ENCODE measurements at regions not wholly inside any gene's neighbourhood (a gene's known extent, or its start where the extent isn't known, plus 50 kb on each side); places are given as distances from the start of the nearest gene placed in this dataset.
"Not testable (repeated sequence)": the region's sequence is repeated elsewhere in the genome, so short reads cannot be mapped to it uniquely, and the experiment has no call there.

- Histone ChIP-seq H3K27me3 (replicated peaks in 1 of 2; ENCODE audit: control insufficient read depth in 2 of 2, extremely low read depth in 1 of 2, insufficient read depth in 2 of 2, low read length in 1 of 2) (peaks cover 0 to 11% of the 10 kb centered on the region in 2 experiments), H3K4me1 (ENCODE audit: control insufficient read depth in 1 of 2, extremely low read depth in 1 of 2, insufficient read depth in 2 of 2, low read length in 2 of 2) (peaks cover 31 to 54% of the 10 kb centered on the region in 2 experiments), H3K36me3 (ENCODE audit: control insufficient read depth in 2 of 2, extremely low read depth in 1 of 2, insufficient read depth in 1 of 2, low read length in 1 of 2) (no peaks in the 10 kb centered on the region), H3K27ac (ENCODE audit: low read length) (no peak overlapping the region), H3K9me3 (peaks cover 2% of the 10 kb centered on the region), H3K4me3 (ENCODE audit: control insufficient read depth in 1 of 2, extremely low read depth in 1 of 2, low read length in 1 of 2) (no peak overlapping the region)
- Mint-ChIP-seq H3K27me3 (peaks cover 0 to 1% of the 10 kb centered on the region in 2 donors), H3K9me3 (peaks cover 0 to 12% (median 2%) of the 10 kb centered on the region in 3 donors), H3K36me3 (no peaks in the 10 kb centered on the region), H3K4me1 (peaks cover 65 to 67% (median 66%) of the 10 kb centered on the region in 3 donors), H3K4me3 (peak overlapping the region in 1 of 3 donors; percentile 77), H3K27ac (peak overlapping the region; percentile 96 to 99)
- no peak for ATAC-seq (replicated peaks in 1 of 4)
- CTCF ChIA-PET = interaction anchor here in 1 of 2 donors (0.6 kb wide), 1 partner anchor 597 kb away, joined by 3 read pairs; no protein-coding TSS in a partner anchor
- no peak for DNase-seq
- WGBS (ENCODE audit: insufficient coverage) = 72% methylated on average over 2 of the region's 7 CpGs
- POLR2A ChIA-PET = interaction anchor here in 1 of 2 donors (0.6 kb wide), 1 partner anchor 66 kb away, joined by 4 read pairs; no protein-coding TSS in a partner anchor
Measured at GRCh38 chr1:8151647-8152046, 125.5 kb upstream of the ERRFI1 start.

GRCh38 chr1:8149756-8150155 is 123.6 kb upstream of the ERRFI1 start:
- H3K27me3 ChIP-seq (replicated peaks in 1 of 2; ENCODE audit: control insufficient read depth in 2 of 2, extremely low read depth in 1 of 2, insufficient read depth in 2 of 2, low read length in 1 of 2); H3K27me3 Mint-ChIP-seq; H3K9me3 ChIP-seq; POLR2A ChIA-PET; H3K36me3 ChIP-seq (ENCODE audit: control insufficient read depth in 2 of 2, extremely low read depth in 1 of 2, insufficient read depth in 1 of 2, low read length in 1 of 2); H3K36me3 Mint-ChIP-seq; H3K27ac ChIP-seq (ENCODE audit: low read length); H3K27ac Mint-ChIP-seq; H3K4me3 ChIP-seq (ENCODE audit: control insufficient read depth in 1 of 2, extremely low read depth in 1 of 2, low read length in 1 of 2): not testable (repeated sequence)
- CTCF ChIA-PET = interaction anchor here in 1 of 2 donors (0.7 kb wide), 1 partner anchor 165 kb away, joined by 4 read pairs; no protein-coding TSS in a partner anchor
- peaks cover 28 to 65% of the 10 kb centered on the region in 2 experiments for H3K4me1 ChIP-seq (ENCODE audit: control insufficient read depth in 1 of 2, extremely low read depth in 1 of 2, insufficient read depth in 2 of 2, low read length in 2 of 2)
- peak overlapping the region in 1 of 3 donors; percentile 77 for H3K4me3 Mint-ChIP-seq
- ATAC-seq (replicated peaks in 1 of 4) = peak in 1 of 4 experiments; percentile 12
- DNase-seq = peak in 26 of 35 experiments; percentile 10 to 64 (median 32)
- H3K4me1 Mint-ChIP-seq = peaks cover 73 to 81% (median 79%) of the 10 kb centered on the region in 3 donors
- peaks cover 0 to 12% (median 2%) of the 10 kb centered on the region in 3 donors for H3K9me3 Mint-ChIP-seq
- 69% methylated on average over 5 of the region's 7 CpGs for WGBS (ENCODE audit: insufficient coverage)

GRCh38 chr1:8147956-8148355 is 121.8 kb upstream of the ERRFI1 start:
- peaks cover 0 to 4% (median 2%) of the 10 kb centered on the region in 3 donors for H3K9me3 Mint-ChIP-seq
- peak overlapping the region in 1 of 2 donors; percentile 21 for H3K27ac Mint-ChIP-seq
- no peak overlapping the region for H3K4me3 ChIP-seq (ENCODE audit: control insufficient read depth in 1 of 2, extremely low read depth in 1 of 2, low read length in 1 of 2)
- WGBS (ENCODE audit: insufficient coverage) = 100% methylated on average over 1 of the region's 1 CpG
- DNase-seq (no peak), ATAC-seq (replicated peaks in 1 of 4) (no peak)
- no peaks in the 10 kb centered on the region for H3K9me3 ChIP-seq
- no peaks in the 10 kb centered on the region for H3K36me3 ChIP-seq (ENCODE audit: control insufficient read depth in 2 of 2, extremely low read depth in 1 of 2, insufficient read depth in 1 of 2, low read length in 1 of 2)
- no peak overlapping the region for H3K4me3 Mint-ChIP-seq
- ChIA-PET POLR2A (no interaction called here), CTCF (no interaction called here)
- no peaks in the 10 kb centered on the region for H3K36me3 Mint-ChIP-seq
- H3K4me1 Mint-ChIP-seq = peaks cover 65 to 73% (median 69%) of the 10 kb centered on the region in 3 donors
- no peak overlapping the region for H3K27ac ChIP-seq (ENCODE audit: low read length)
- peaks cover 6 to 10% of the 10 kb centered on the region in 2 donors for H3K27me3 Mint-ChIP-seq
- peaks cover 0 to 13% of the 10 kb centered on the region in 2 experiments for H3K27me3 ChIP-seq (replicated peaks in 1 of 2; ENCODE audit: control insufficient read depth in 2 of 2, extremely low read depth in 1 of 2, insufficient read depth in 2 of 2, low read length in 1 of 2)
- peaks cover 21 to 47% of the 10 kb centered on the region in 2 experiments for H3K4me1 ChIP-seq (ENCODE audit: control insufficient read depth in 1 of 2, extremely low read depth in 1 of 2, insufficient read depth in 2 of 2, low read length in 2 of 2)

GRCh38 chr1:8146257-8146855 is 120.2 kb upstream of the ERRFI1 start:
- Mint-ChIP-seq H3K4me1 (peaks cover 49 to 57% (median 53%) of the 10 kb centered on the region in 3 donors), H3K27me3 (peaks cover 6 to 10% of the 10 kb centered on the region in 2 donors), H3K9me3 (no peaks in the 10 kb centered on the region), H3K4me3 (no peak overlapping the region), H3K27ac (no peak overlapping the region), H3K36me3 (no peaks in the 10 kb centered on the region)
- 96% methylated on average over 8 of the region's 11 CpGs for WGBS (ENCODE audit: insufficient coverage)
- ChIA-PET CTCF (no interaction called here), POLR2A (interaction anchor here in 1 of 2 donors (0.7 kb wide), 1 partner anchor 65 kb away, joined by 4 read pairs; no protein-coding TSS in a partner anchor)
- ATAC-seq (replicated peaks in 1 of 4) (no peak), DNase-seq (no peak)
- Histone ChIP-seq H3K27ac (ENCODE audit: low read length) (no peak overlapping the region), H3K27me3 (replicated peaks in 1 of 2; ENCODE audit: control insufficient read depth in 2 of 2, extremely low read depth in 1 of 2, insufficient read depth in 2 of 2, low read length in 1 of 2) (peaks cover 0 to 13% of the 10 kb centered on the region in 2 experiments), H3K9me3 (no peaks in the 10 kb centered on the region), H3K36me3 (ENCODE audit: control insufficient read depth in 2 of 2, extremely low read depth in 1 of 2, insufficient read depth in 1 of 2, low read length in 1 of 2) (no peaks in the 10 kb centered on the region), H3K4me1 (ENCODE audit: control insufficient read depth in 1 of 2, extremely low read depth in 1 of 2, insufficient read depth in 2 of 2, low read length in 2 of 2) (peaks cover 13 to 31% of the 10 kb centered on the region in 2 experiments), H3K4me3 (ENCODE audit: control insufficient read depth in 1 of 2, extremely low read depth in 1 of 2, low read length in 1 of 2) (no peak overlapping the region)

GRCh38 chr1:8145545-8146202 is 119.6 kb upstream of the ERRFI1 start:
- H3K4me3 ChIP-seq (ENCODE audit: control insufficient read depth in 1 of 2, extremely low read depth in 1 of 2, low read length in 1 of 2) = no peak overlapping the region
- H3K27ac ChIP-seq (ENCODE audit: low read length) = no peak overlapping the region
- no peaks in the 10 kb centered on the region for H3K36me3 Mint-ChIP-seq
- no peaks in the 10 kb centered on the region for H3K9me3 ChIP-seq
- peaks cover 0 to 13% of the 10 kb centered on the region in 2 experiments for H3K27me3 ChIP-seq (replicated peaks in 1 of 2; ENCODE audit: control insufficient read depth in 2 of 2, extremely low read depth in 1 of 2, insufficient read depth in 2 of 2, low read length in 1 of 2)
- no peak overlapping the region for H3K27ac Mint-ChIP-seq
- POLR2A ChIA-PET = no interaction called here
- no peak for ATAC-seq (replicated peaks in 1 of 4)
- 58% methylated on average over 4 of the region's 8 CpGs for WGBS (ENCODE audit: insufficient coverage)
- H3K9me3 Mint-ChIP-seq = no peaks in the 10 kb centered on the region
- DNase-seq = no peak
- peaks cover 6 to 10% of the 10 kb centered on the region in 2 donors for H3K27me3 Mint-ChIP-seq
- peaks cover 12 to 25% of the 10 kb centered on the region in 2 experiments for H3K4me1 ChIP-seq (ENCODE audit: control insufficient read depth in 1 of 2, extremely low read depth in 1 of 2, insufficient read depth in 2 of 2, low read length in 2 of 2)
- peaks cover 43 to 51% (median 46%) of the 10 kb centered on the region in 3 donors for H3K4me1 Mint-ChIP-seq
- CTCF ChIA-PET = interaction anchor here in 1 of 2 donors (0.6 kb wide), 1 partner anchor 193 kb away, joined by 3 read pairs; no protein-coding TSS in a partner anchor
- no peak overlapping the region for H3K4me3 Mint-ChIP-seq
- no peaks in the 10 kb centered on the region for H3K36me3 ChIP-seq (ENCODE audit: control insufficient read depth in 2 of 2, extremely low read depth in 1 of 2, insufficient read depth in 1 of 2, low read length in 1 of 2)

GRCh38 chr1:8144323-8144722 is 118.2 kb upstream of the ERRFI1 start:
- H3K36me3 Mint-ChIP-seq = no peaks in the 10 kb centered on the region
- DNase-seq (no peak), ATAC-seq (replicated peaks in 1 of 4) (no peak)
- Histone ChIP-seq H3K36me3 (ENCODE audit: control insufficient read depth in 2 of 2, extremely low read depth in 1 of 2, insufficient read depth in 1 of 2, low read length in 1 of 2) (no peaks in the 10 kb centered on the region), H3K4me3 (ENCODE audit: control insufficient read depth in 1 of 2, extremely low read depth in 1 of 2, low read length in 1 of 2) (no peak overlapping the region), H3K27me3 (replicated peaks in 1 of 2; ENCODE audit: control insufficient read depth in 2 of 2, extremely low read depth in 1 of 2, insufficient read depth in 2 of 2, low read length in 1 of 2) (peaks cover 0 to 13% of the 10 kb centered on the region in 2 experiments), H3K27ac (ENCODE audit: low read length) (no peak overlapping the region), H3K4me1 (ENCODE audit: control insufficient read depth in 1 of 2, extremely low read depth in 1 of 2, insufficient read depth in 2 of 2, low read length in 2 of 2) (peaks cover 5 to 16% of the 10 kb centered on the region in 2 experiments), H3K9me3 (no peaks in the 10 kb centered on the region)
- H3K9me3 Mint-ChIP-seq = no peaks in the 10 kb centered on the region
- POLR2A ChIA-PET = no interaction called here
- H3K4me1 Mint-ChIP-seq = peaks cover 32 to 39% (median 32%) of the 10 kb centered on the region in 3 donors
- H3K4me3 Mint-ChIP-seq = no peak overlapping the region
- CTCF ChIA-PET = no interaction called here
- WGBS (ENCODE audit: insufficient coverage) = 90% methylated on average over 13 of the region's 13 CpGs
- H3K27me3 Mint-ChIP-seq = peaks cover 6 to 10% of the 10 kb centered on the region in 2 donors
- H3K27ac Mint-ChIP-seq = no peak overlapping the region
